GM19023 (cell line): ENCODE measurements at regions not wholly inside any gene's neighbourhood (a gene's known extent, or its start where the extent isn't known, plus 50 kb on each side); places are given as distances from the start of the nearest gene placed in this dataset.

Source experiments
- ATAC-seq: cut with Tn5 transposase; IDR thresholded peaks from one replicate; pipeline ENCODE4 v1.9.1; 2021; ENCODE audit warnings: mild to moderate bottlenecking, moderate library complexity; ENCODE audit not compliant: unreplicated experiment

- no peak for ATAC-seq
Observed at GRCh38 chr4:136590440-136590839, 941.9 kb downstream of the PCDH18 start.

DNA sequence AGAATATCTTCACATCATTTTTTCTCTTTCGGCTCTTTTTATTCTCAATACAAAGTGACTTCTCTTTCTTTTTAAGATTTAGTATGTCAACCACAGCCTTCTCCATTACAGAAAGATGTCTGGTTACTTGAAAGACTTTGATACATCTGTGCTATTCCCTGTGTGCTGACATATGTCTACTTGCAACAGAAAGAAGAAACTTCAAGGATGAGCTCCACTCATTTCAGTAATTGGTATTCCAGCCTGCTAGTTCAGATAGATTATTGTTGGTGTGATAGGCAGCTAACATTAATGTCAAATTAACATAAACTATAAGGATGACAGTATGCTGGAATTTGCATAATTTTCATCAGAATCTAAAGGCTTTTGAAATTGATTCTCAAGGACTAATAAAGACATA is 948.7 kb downstream of the PCDH18 start:
- ATAC-seq, result no peak

- no peak for ATAC-seq
Observed at GRCh38 chr4:136581119-136581518, 951.2 kb downstream of the PCDH18 start.

- no peak for ATAC-seq
Observed at GRCh38 chr4:136575146-136575545, 957.1 kb downstream of the PCDH18 start.

DNA sequence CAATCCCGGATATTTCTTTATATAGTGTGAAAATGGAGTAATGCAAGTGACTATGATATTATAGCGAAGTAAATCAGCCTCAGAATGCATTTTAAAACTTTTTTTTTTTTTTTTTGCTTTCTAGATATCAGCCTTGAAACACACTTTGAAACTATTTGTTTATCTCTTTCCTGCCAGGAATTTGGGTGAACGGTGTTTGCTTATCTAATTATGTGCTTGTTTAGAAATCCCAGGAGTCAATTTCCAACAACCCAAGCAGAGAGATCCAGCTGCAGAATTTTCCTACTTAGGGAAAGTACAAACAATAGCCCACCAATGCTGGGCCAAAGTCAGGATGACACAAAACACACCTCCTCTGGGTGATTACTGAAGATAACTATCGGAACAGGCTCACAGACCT is 958.8 kb downstream of the PCDH18 start:
- ATAC-seq, result no peak

DNA sequence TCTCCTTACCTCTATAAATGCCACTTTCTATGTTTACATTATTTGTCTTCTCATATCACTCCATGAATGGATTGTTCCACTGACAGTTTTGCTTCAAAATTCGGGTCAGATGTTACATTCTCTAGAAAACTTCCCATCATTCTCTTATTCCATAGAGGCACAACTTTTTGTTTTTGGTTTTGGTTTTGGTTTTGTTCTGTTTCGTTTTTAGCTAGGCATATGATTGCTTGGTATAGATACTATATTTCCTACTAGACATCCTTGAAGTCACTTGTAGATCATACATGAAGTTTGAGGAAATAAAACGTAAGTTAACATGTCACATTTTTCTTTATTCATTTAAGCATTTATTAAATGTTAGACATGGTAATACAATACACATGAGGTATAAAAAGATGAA is 961.0 kb downstream of the PCDH18 start:
- ATAC-seq, result no peak

- ATAC-seq, result no peak
Observed at GRCh38 chr4:136562834-136563233, 969.5 kb downstream of the PCDH18 start.

- ATAC-seq, result no peak
Observed at GRCh38 chr4:136558940-136559494, 973.3 kb downstream of the PCDH18 start.

DNA sequence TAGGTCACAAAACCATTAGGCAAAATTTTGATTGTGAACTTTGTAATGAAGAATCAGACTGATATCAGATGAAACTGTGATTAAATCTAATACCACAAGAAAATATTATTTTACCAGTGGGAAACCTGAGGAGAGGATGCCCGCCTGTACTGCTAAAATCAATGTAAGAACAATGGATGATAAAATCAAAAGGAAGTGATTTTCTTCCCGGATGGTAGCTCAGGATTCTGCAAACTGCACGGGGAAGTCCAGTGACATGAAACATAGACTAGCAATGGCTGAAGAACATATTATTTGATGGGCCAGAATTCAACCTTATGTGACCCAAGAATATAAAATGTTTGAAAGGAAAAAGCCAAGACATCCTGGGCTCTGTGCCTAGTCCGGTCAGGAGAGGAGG is 974.9 kb downstream of the PCDH18 start:
- ATAC-seq, result no peak

DNA sequence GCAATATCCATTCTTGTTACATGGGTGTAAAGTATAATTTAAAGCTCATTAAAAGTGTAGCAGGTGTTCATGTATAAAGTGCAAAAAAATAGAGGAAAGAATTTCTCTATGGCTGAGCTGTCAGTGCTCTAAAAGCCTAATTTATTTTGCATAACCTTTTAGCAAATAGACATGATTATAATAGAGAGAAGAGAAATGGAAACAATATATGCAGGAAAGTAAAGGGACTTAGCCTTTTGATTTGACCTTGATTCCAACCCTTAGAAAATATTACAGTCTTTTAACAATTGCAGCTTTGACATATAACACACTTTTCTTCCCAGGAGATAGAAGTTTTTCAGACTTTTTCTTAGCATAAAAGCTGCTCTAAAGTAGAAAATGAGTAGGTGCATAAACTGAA is 978.3 kb downstream of the PCDH18 start:
- no peak for ATAC-seq

DNA sequence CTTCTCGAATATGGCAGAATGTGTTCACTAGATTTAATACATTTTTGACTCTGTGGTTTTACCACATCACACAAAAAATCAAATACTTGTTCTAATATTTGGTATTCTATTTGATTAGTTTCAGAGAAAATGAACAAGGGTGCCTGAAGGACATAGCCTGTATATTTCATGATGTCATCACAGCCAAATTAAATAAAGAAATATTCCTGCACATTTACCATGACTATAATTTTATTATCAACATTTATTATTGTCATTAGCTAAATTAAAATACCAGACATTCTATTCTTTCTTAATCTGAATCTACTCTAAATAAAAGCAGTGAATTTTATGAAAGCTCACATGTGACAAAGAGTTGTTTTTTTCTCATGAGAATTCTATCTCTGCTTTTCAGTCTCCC is 980.5 kb downstream of the PCDH18 start:
- ATAC-seq, result no peak

DNA sequence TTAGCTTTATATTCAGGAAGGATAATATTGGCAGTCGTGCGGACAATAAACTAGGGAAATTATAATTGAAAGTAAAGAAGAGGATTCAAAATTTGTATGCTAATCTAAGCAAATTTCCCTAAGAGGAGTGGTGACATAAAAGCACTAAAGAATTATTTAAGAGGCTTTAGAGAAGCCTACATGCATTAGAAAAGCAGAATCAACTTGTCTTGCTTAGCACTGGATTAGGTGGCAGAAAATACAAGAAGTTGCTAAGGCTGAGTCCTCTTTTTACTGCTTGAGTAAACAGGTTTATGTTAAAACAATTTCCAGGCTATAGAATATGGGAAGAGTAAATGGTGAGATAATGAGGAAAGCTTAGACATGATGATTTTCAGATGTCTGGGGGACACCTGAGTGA is 991.5 kb downstream of the PCDH18 start:
- ATAC-seq, result no peak

GRCh38 chr4:136528131-136528530 is 1004.2 kb downstream of the PCDH18 start:
- ATAC-seq, result no peak

DNA sequence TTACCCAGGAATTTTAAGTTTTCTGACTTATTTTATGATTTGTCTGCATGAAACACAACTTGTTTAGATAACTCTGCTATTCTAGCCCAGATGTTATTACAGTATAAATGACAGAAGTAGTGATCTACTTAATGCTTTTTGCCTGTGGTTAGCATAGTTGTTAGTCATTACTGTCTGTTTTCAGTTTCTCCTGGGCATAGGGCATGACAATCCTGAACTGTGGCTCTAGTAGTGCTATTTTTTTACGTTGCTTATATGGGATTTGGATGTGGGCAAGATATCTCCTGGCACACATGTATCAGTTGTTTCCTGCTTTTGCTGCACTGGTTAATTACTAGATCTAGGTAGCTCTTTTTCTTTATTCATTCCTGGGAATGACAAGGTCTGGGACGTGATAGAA is 1005.8 kb downstream of the PCDH18 start:
- ATAC-seq, result no peak

- no peak for ATAC-seq
Observed at GRCh38 chr4:136524039-136524438, 1008.3 kb downstream of the PCDH18 start.

GRCh38 chr4:136516371-136516770 is 1015.9 kb downstream of the PCDH18 start:
- no peak for ATAC-seq

- no peak for ATAC-seq
Observed at GRCh38 chr4:136505020-136505419, 1027.3 kb downstream of the PCDH18 start.

DNA sequence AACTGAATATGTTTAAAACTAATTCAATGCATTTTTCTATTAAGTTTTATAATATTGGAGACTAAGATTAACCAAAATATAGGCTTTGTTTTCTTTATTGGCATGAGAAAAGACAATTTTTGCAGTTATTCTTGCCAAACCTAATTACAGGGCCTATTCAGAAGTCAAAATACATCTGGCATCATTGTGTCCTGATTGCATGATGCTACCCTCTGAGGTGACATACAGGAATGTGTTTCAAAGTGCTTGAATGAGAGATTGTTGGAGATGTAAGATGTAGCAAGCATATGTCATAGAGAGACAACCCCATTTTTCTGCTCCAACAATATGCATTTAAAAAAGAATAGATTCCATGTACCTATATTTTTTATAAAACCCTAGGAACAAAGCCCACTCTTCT is 1036.4 kb downstream of the PCDH18 start:
- ATAC-seq, result no peak

DNA sequence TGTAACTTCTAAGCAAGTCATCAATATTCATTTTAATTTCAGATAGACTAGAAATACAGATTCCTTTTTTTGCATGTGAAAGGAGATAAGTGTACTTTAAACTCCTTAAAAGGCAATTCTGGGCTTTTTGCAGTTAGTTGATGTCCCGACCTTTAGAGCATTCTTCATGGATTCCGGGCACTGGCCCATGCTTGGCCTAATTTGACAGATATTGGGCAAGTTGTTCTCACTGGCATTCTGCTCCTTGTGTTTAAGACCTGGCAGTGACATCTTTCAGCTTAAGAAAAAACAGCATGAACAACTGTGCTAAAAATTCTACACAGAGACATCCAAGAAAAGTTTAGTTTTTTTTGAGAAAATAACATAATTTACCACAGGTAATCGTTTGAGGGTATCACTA is 1037.2 kb downstream of the PCDH18 start:
- ATAC-seq, result no peak

- no peak for ATAC-seq
Observed at GRCh38 chr4:136489101-136489500, 1043.2 kb downstream of the PCDH18 start.

DNA sequence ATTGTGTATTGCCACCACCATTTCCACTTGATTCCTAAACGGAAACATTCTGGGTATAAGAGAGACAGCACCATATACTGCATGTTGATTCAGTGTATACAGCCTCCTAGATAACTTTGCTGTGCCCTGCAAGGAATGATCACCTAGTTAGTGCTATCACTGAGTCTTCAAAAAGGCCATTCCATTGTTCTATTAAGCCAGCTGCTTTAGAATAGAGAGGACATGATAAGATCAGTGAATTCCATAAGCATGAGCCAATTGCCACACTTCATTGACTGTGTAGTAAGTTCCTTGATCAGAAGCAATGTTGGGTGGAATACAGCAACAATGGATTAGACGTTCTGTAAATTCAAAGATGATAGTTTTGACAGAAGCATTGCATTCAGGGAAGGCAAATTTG is 1047.3 kb downstream of the PCDH18 start:
- no peak for ATAC-seq

DNA sequence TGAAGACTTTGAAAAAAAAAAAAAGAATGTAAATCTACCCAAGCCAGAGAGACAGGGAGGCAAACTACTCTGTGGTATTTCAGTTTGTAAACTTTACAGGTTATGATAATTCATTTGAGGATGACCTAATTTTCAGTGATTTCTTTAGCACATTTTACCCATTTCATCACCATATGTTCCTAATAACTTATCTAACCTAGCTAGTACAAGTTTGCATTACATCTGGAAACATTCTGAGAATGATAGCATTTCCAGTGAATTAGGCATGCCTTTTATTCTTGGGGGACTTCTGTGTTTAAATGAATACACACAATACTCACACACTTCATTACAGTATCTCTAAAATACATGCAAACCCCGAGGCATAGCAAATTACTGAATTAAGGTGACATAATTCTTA is 1055.5 kb downstream of the PCDH18 start:
- no peak for ATAC-seq

GRCh38 chr4:136471051-136471450 is 1061.2 kb downstream of the PCDH18 start:
- ATAC-seq, result no peak

DNA sequence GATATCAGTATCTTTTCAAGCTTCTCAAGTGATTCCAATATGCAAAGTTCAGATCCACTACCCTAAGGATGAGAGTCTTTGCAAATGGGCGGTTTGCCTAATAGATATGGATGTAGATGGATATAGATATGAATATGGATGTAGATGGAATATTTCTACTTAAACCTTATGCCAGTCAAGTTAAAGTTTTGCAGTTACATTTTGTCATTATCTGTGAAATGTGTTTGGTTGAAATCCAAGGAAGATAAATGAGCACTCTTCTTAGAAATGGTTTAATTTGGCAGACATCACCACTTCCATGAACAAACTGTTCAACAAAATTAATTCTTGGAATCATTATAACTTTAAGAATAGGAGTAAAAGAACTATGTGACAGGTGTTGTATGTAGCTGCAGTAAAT is 1066.6 kb downstream of the PCDH18 start:
- no peak for ATAC-seq
